Trophoblast cell (in vitro differentiated cells and primary cell): ENCODE measurements at regions not wholly inside any gene's neighbourhood (a gene's known extent, or its start where the extent isn't known, plus 50 kb on each side); places are given as distances from the start of the nearest gene placed in this dataset.

Experiments
- DNase-seq, 2 donors: peaks; one replicate each; pipeline ENCODE4 v3.0.0-alpha.2; 2016
- H2AFZ ChIP-seq: 2 replicates; pipeline ENCODE4 v1.6.1; 2013; ENCODE audit warnings: low read length, moderate library complexity, mild to moderate bottlenecking; ENCODE audit not compliant: insufficient read depth, poor library complexity
- H2AK5ac ChIP-seq: 2 replicates; pipeline ENCODE4 v1.6.1; 2013; ENCODE audit warnings: mild to moderate bottlenecking, low read length
- H2BK120ac ChIP-seq: 2 replicates; pipeline ENCODE4 v1.6.1; 2013; ENCODE audit warnings: low read length, mild to moderate bottlenecking, moderate library complexity; ENCODE audit not compliant: insufficient read depth, poor library complexity
- H2BK12ac ChIP-seq: 2 replicates; pipeline ENCODE4 v1.6.1; 2013; ENCODE audit warnings: mild to moderate bottlenecking, low read length, moderate library complexity
- H2BK5ac ChIP-seq: 2 replicates; pipeline ENCODE4 v1.6.1; 2013; ENCODE audit warnings: low read length, low read depth, moderate library complexity, mild to moderate bottlenecking; ENCODE audit not compliant: poor library complexity
- H3K14ac ChIP-seq: 2 replicates; pipeline ENCODE4 v1.6.1; 2013; ENCODE audit warnings: mild to moderate bottlenecking, low read length
- H3K18ac ChIP-seq: 2 replicates; pipeline ENCODE4 v1.6.1; 2013; ENCODE audit warnings: mild to moderate bottlenecking, low read length
- H3K23ac ChIP-seq: 2 replicates; pipeline ENCODE4 v1.6.1; 2013; ENCODE audit warnings: low read length
- H3K27ac ChIP-seq: 2 replicates; pipeline ENCODE4 v1.5.1; 2013; ENCODE audit warnings: low read depth, mild to moderate bottlenecking, inconsistent platforms, low read length, moderate library complexity
- H3K27me3 ChIP-seq: 2 replicates; pipeline ENCODE4 v1.6.1; 2013; ENCODE audit warnings: inconsistent platforms, mild to moderate bottlenecking, low read length, moderate library complexity; ENCODE audit not compliant: insufficient read depth
- H3K36me3 ChIP-seq, 2 experiments: 1 replicate in 1 of 2; 2 replicates in 1 of 2; pipeline ENCODE4 v1.6.1; 2013; ENCODE audit warnings: low read length in 2 of 2, mild to moderate bottlenecking in 2 of 2, moderate library complexity in 1 of 2; ENCODE audit not compliant: insufficient read depth in 2 of 2, control insufficient read depth in 1 of 2
- H3K4ac ChIP-seq: 2 replicates; pipeline ENCODE4 v1.6.1; 2013; ENCODE audit warnings: low read depth, mild to moderate bottlenecking, low read length, moderate library complexity
- H3K4me1 ChIP-seq, 2 experiments: 1 replicate in 1 of 2; 2 replicates in 1 of 2; pipeline ENCODE4 v1.6.1; 2013; ENCODE audit warnings: low read length in 2 of 2, mild to moderate bottlenecking in 2 of 2, moderate library complexity in 1 of 2; ENCODE audit not compliant: insufficient read depth in 2 of 2, control insufficient read depth in 1 of 2
- H3K4me2 ChIP-seq: 2 replicates; pipeline ENCODE4 v1.6.1; 2013; ENCODE audit warnings: inconsistent platforms, mild to moderate bottlenecking, low read length, moderate library complexity
- H3K4me3 ChIP-seq: 2 replicates; pipeline ENCODE4 v1.5.1; 2013; ENCODE audit warnings: mild to moderate bottlenecking, low read depth, low read length, inconsistent platforms
- H3K79me1 ChIP-seq: one replicate; pipeline ENCODE4 v1.6.1; 2013; ENCODE audit warnings: low read length
- H3K79me2 ChIP-seq: 2 replicates; pipeline ENCODE4 v1.6.1; 2013; ENCODE audit warnings: low read length, mild to moderate bottlenecking; ENCODE audit not compliant: control insufficient read depth, insufficient read depth, poor library complexity
- H3K9ac ChIP-seq: 2 replicates; pipeline ENCODE4 v1.6.1; 2013; ENCODE audit warnings: mild to moderate bottlenecking, low read length
- H3K9me3 ChIP-seq: 2 replicates; pipeline ENCODE4 v1.6.1; 2013; ENCODE audit warnings: low read depth, mild to moderate bottlenecking, control low read depth, inconsistent platforms, low read length; ENCODE audit not compliant: insufficient read depth
- H4K12ac ChIP-seq: 2 replicates; pipeline ENCODE4 v1.6.1; 2013; ENCODE audit warnings: low read depth, mild to moderate bottlenecking, low read length, moderate library complexity
- H4K8ac ChIP-seq: 2 replicates; pipeline ENCODE4 v1.6.1; 2013; ENCODE audit warnings: low read depth, mild to moderate bottlenecking, low read length, moderate library complexity
- H4K91ac ChIP-seq: one replicate; pipeline ENCODE4 v1.6.1; 2013; ENCODE audit warnings: low read depth, mild to moderate bottlenecking, low read length, moderate library complexity
- WGBS: extraction: QIAGEN DNeasy Blood & Tissue Kit; methylation state at CpG from one replicate; pipeline ENCODE4 v1.1.7; 2013; ENCODE audit warnings: missing lambda C conversion rate; ENCODE audit not compliant: insufficient read length, insufficient coverage; ENCODE audit errors: extremely low coverage; 5-methylcytosine and 5-hydroxymethylcytosine counted together

DNA sequence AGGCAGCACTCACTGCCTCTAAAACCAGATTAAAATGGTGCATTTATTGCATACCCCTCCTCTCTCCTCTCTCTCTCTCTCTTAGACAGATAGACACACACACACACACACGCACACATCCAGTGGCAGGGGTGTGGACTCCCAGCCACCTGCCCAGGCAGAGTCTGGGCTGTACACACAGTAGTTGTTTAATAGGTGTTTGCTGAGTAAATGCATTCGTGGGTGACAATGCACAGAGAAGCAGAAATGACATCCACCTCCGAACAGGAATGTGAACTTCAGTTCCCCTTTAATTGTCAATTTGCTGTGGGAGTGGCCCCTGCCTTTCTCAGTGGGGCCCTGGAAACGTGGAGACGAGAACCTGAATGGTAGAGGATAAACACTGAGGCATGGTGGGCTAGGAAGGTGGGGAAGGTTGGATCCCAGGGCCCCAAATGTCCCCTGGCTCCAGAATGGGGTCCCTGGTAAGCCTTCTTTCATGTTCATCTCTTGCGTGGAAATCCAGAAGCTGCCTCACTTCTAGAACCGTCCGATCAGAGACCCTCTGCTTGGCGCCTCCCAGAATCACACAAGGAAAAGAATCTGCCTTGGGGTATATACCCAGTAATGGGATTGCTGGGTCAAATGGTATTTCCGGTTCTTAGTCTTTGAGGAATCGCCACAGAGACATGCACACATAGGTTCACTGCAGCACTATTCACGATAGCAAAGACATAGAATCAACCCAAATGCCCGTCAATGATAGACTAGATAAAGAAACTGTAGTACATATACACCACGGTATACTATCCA is 58.5 kb upstream of the ECHDC3 start:
- H3K23ac ChIP-seq = no peak overlapping the region

DNA sequence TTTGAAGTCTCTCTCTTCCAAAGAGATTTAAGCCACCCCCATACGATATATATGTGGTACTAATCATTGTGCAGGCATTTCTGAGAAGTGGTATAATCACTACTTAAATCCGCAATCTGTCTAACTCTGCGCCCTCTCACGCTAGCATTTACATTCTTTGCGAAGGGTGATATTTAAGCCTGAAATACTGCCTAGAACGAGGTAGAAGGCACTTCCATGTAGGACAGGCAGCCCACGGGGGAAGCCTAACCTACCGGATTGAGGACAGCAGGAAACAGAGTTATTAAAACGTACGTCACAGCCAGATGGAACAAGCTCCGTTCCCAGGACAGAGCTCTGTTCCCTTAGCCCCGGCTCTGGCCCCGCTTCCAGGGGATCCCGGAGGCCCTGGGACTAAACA is 59.3 kb upstream of the ECHDC3 start:
- no peak overlapping the region for H4K8ac ChIP-seq
- no peaks in the 10 kb centered on the region for H3K36me3 ChIP-seq
- no peak overlapping the region for H2BK12ac ChIP-seq
- no peak overlapping the region for H3K23ac ChIP-seq
- peak overlapping the region; percentile 72 for H4K91ac ChIP-seq
- no peak overlapping the region for H3K4me3 ChIP-seq
- H2AFZ ChIP-seq = no peak overlapping the region
- no peak for DNase-seq
- peaks cover 25 to 32% of the 10 kb centered on the region in 2 experiments for H3K4me1 ChIP-seq
- no peaks in the 10 kb centered on the region for H3K27me3 ChIP-seq
- H3K18ac ChIP-seq = no peak overlapping the region
- H3K9me3 ChIP-seq = no peaks in the 10 kb centered on the region
- H2BK5ac ChIP-seq = no peak overlapping the region
- no peak overlapping the region for H2AK5ac ChIP-seq
- no peak overlapping the region for H2BK120ac ChIP-seq
- no peak overlapping the region for H3K9ac ChIP-seq
- peak overlapping the region; percentile 63 for H3K27ac ChIP-seq
- H3K14ac ChIP-seq = peak overlapping the region; percentile 3
- peaks cover 21% of the 10 kb centered on the region for H3K79me1 ChIP-seq
- H4K12ac ChIP-seq = no peak overlapping the region
- H3K79me2 ChIP-seq = no peaks in the 10 kb centered on the region
- no peak overlapping the region for H3K4ac ChIP-seq
- H3K4me2 ChIP-seq = no peak overlapping the region
- no CpG with 5 or more reads among the region's 14 CpGs for WGBS

More for the DNA sequence above, 58.5 kb upstream of the ECHDC3 start:
- peak overlapping the region; percentile 65 for H2BK120ac ChIP-seq
- peak overlapping the region; percentile 88 for H3K27ac ChIP-seq
- H4K8ac ChIP-seq = peak overlapping the region; percentile 19
- no peak for DNase-seq
- H3K4ac ChIP-seq = no peak overlapping the region
- no peak overlapping the region for H2AFZ ChIP-seq
- peak overlapping the region; percentile 44 for H2BK5ac ChIP-seq
- H3K27me3 ChIP-seq = no peaks in the 10 kb centered on the region
- peak overlapping the region; percentile 17 for H3K9ac ChIP-seq
- H4K91ac ChIP-seq = peak overlapping the region; percentile 72
- no peak overlapping the region for H2BK12ac ChIP-seq
- H3K4me2 ChIP-seq = peak overlapping the region; percentile 45
- no peaks in the 10 kb centered on the region for H3K9me3 ChIP-seq
- peaks cover 2% of the 10 kb centered on the region for H3K79me2 ChIP-seq
- H3K18ac ChIP-seq = no peak overlapping the region
- no peak overlapping the region for H4K12ac ChIP-seq
- no peak overlapping the region for H2AK5ac ChIP-seq
- no CpG with 5 or more reads among the region's 14 CpGs for WGBS
- H3K79me1 ChIP-seq = peaks cover 30% of the 10 kb centered on the region
- H3K36me3 ChIP-seq = no peaks in the 10 kb centered on the region
- H3K4me3 ChIP-seq = no peak overlapping the region
- peak overlapping the region; percentile 6 for H3K14ac ChIP-seq
- H3K4me1 ChIP-seq = peaks cover 34 to 41% of the 10 kb centered on the region in 2 experiments

DNA sequence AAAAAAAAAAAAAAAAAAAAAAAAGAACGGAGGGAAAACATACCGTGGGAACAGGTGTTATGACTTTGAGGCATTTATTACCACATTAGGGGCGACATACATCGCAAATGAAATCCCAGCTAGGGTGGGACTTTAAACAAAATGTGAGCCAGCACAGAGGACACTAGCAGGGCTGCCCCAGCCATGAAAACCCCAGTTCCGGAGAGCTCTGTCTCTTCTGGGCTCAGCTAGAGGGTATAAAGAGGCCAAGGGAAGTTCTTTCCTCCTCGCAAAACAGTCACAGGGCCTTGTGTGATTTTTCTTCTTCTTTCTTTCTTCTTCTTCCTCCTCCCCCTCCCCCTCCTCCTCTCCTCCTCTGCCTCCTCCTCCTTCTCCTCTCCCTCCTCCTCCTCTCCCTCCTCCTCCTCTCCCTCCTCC is 59.9 kb upstream of the ECHDC3 start:
- H3K4me2 ChIP-seq = no peak overlapping the region
- no peak overlapping the region for H3K4me3 ChIP-seq
- H3K4ac ChIP-seq = no peak overlapping the region
- H2AK5ac ChIP-seq = no peak overlapping the region
- H2AFZ ChIP-seq = no peak overlapping the region
- H3K9ac ChIP-seq = no peak overlapping the region
- no peak overlapping the region for H4K91ac ChIP-seq
- no peak overlapping the region for H3K27ac ChIP-seq
- H3K23ac ChIP-seq = no peak overlapping the region
- no peaks in the 10 kb centered on the region for H3K36me3 ChIP-seq
- H3K18ac ChIP-seq = no peak overlapping the region
- H3K79me2 ChIP-seq = no peaks in the 10 kb centered on the region
- H3K27me3 ChIP-seq = no peaks in the 10 kb centered on the region
- no peak overlapping the region for H3K14ac ChIP-seq
- no peaks in the 10 kb centered on the region for H3K9me3 ChIP-seq
- H4K12ac ChIP-seq = no peak overlapping the region
- no peak overlapping the region for H2BK12ac ChIP-seq
- H3K4me1 ChIP-seq = peaks cover 21 to 28% of the 10 kb centered on the region in 2 experiments
- no peak overlapping the region for H4K8ac ChIP-seq
- H2BK120ac ChIP-seq = no peak overlapping the region
- no CpG with 5 or more reads among the region's 6 CpGs for WGBS
- DNase-seq = no peak
- H3K79me1 ChIP-seq = peaks cover 17% of the 10 kb centered on the region
- H2BK5ac ChIP-seq = no peak overlapping the region

DNA sequence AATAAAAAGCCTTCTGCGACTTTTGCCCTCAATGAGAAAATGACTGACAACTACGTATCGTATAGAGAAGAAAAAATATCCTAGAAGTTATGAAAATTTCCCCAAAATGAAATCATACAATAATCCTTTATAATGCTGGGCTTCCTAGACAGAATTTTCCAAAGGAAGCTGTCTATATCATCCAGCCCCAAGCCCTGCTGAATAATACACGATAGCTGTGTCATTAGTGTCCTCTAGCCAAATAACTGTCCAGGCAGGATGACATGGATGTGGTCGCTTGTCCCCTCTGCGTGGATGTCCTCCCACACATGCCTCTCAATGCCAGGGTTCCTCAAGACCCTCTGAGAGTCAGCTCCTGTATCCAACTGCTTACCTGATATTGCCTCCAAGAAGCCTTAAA is 61.7 kb upstream of the ECHDC3 start:
- no peak overlapping the region for H3K14ac ChIP-seq
- H3K4me2 ChIP-seq = no peak overlapping the region
- no peak overlapping the region for H3K4me3 ChIP-seq
- H4K8ac ChIP-seq = no peak overlapping the region
- no peak overlapping the region for H3K9ac ChIP-seq
- no peak overlapping the region for H2AFZ ChIP-seq
- no peaks in the 10 kb centered on the region for H3K9me3 ChIP-seq
- no peaks in the 10 kb centered on the region for H3K79me2 ChIP-seq
- no peak overlapping the region for H2BK5ac ChIP-seq
- H3K27ac ChIP-seq = no peak overlapping the region
- no peak overlapping the region for H3K18ac ChIP-seq
- no peaks in the 10 kb centered on the region for H3K27me3 ChIP-seq
- no peak overlapping the region for H4K91ac ChIP-seq
- H3K4ac ChIP-seq = no peak overlapping the region
- no peak overlapping the region for H3K23ac ChIP-seq
- no peak for DNase-seq
- H3K79me1 ChIP-seq = peaks cover 12% of the 10 kb centered on the region
- peaks cover 13 to 21% of the 10 kb centered on the region in 2 experiments for H3K4me1 ChIP-seq
- WGBS = no CpG with 5 or more reads among the region's 6 CpGs
- no peak overlapping the region for H4K12ac ChIP-seq
- no peak overlapping the region for H2BK120ac ChIP-seq
- H2AK5ac ChIP-seq = no peak overlapping the region
- no peak overlapping the region for H2BK12ac ChIP-seq
- H3K36me3 ChIP-seq = no peaks in the 10 kb centered on the region
